Ascending aorta (tissue), 2 donors: ENCODE measurements at regions not wholly inside any gene's neighbourhood (a gene's known extent, or its start where the extent isn't known, plus 50 kb on each side); places are given as distances from the start of the nearest gene placed in this dataset.
"Not testable (repeated sequence)": the region's sequence is repeated elsewhere in the genome, so short reads cannot be mapped to it uniquely, and the experiment has no call there.

ENCODE experiments used
- DNase-seq, 2 donors: peaks; one replicate each; pipeline ENCODE4 v3.0.0-alpha.2; 2019; ENCODE audit warnings: low spot score in 2 of 2
- H3K27ac ChIP-seq, 2 donors: fragments of 200-600 bp; sonication (generic); one replicate each; pipeline ENCODE4 v1.5.1; 2016 to 2017; ENCODE audit warnings: mild to moderate bottlenecking in 1 of 2
- H3K27me3 ChIP-seq: fragments of 200-600 bp; sonication (generic); one replicate; pipeline ENCODE4 v1.5.1; 2017
- H3K36me3 ChIP-seq, 2 donors: fragments of 200-600 bp; sonication (generic); one replicate each; pipeline ENCODE4 v1.5.1; 2016
- H3K4me1 ChIP-seq, 2 donors: fragments of 200-600 bp; sonication (generic); one replicate each; pipeline ENCODE4 v1.5.1; 2016 to 2017; ENCODE audit warnings: mild to moderate bottlenecking in 1 of 2
- H3K4me3 ChIP-seq, 2 donors: fragments of 200-600 bp; sonication (generic); one replicate each; pipeline ENCODE4 v1.5.1; 2016 to 2017; ENCODE audit warnings: mild to moderate bottlenecking in 1 of 2
- H3K9me3 ChIP-seq, 2 donors: fragments of 200-600 bp; sonication (generic); one replicate each; pipeline ENCODE4 v1.5.1; 2016
- intact Hi-C: fragments of 100-400 bp; cut with DNase I; formaldehyde crosslinking; loops from one replicate; pipeline ENCODE4 v1.15.1; 2023
- TF ChIP-seq, protein P1 (sequence below), 3 experiments: fragments of 200-600 bp in 2 of 3; fragments of 450-650 bp in 1 of 3; sonication (generic) in 2 of 3; IDR thresholded peaks; one replicate each; pipeline ENCODE4 v1.5.1; 2016 to 2019; ENCODE audit warnings: antibody characterized with exemption in 3 of 3, mild to moderate bottlenecking in 1 of 3, moderate library complexity in 1 of 3

- DNase-seq: no peak
Observed at GRCh38 chr3:182424006-182424405, 369.3 kb upstream of the ATP11B start.

GRCh38 chr3:182425926-182426718 is 367.2 kb upstream of the ATP11B start:
- H3K36me3 ChIP-seq, H3K27me3 ChIP-seq, H3K9me3 ChIP-seq, H3K4me3 ChIP-seq, H3K27ac ChIP-seq, H3K4me1 ChIP-seq, DNase-seq, intact Hi-C loops: not testable (repeated sequence)

More at GRCh38 chr3:182424006-182424405, 369.3 kb upstream of the ATP11B start:
- Histone ChIP-seq H3K9me3 (no peaks in the 10 kb centered on the region), H3K4me3 (no peak overlapping the region), H3K36me3 (no peaks in the 10 kb centered on the region), H3K27ac (no peak overlapping the region), H3K4me1 (no peaks in the 10 kb centered on the region), H3K27me3 (no peaks in the 10 kb centered on the region)
- TF ChIP-seq, protein P1, sequence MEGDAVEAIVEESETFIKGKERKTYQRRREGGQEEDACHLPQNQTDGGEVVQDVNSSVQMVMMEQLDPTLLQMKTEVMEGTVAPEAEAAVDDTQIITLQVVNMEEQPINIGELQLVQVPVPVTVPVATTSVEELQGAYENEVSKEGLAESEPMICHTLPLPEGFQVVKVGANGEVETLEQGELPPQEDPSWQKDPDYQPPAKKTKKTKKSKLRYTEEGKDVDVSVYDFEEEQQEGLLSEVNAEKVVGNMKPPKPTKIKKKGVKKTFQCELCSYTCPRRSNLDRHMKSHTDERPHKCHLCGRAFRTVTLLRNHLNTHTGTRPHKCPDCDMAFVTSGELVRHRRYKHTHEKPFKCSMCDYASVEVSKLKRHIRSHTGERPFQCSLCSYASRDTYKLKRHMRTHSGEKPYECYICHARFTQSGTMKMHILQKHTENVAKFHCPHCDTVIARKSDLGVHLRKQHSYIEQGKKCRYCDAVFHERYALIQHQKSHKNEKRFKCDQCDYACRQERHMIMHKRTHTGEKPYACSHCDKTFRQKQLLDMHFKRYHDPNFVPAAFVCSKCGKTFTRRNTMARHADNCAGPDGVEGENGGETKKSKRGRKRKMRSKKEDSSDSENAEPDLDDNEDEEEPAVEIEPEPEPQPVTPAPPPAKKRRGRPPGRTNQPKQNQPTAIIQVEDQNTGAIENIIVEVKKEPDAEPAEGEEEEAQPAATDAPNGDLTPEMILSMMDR (IDR thresholded peaks at IDR 0.05): no peak
- intact Hi-C loops: no loop called here

- H3K27ac ChIP-seq, H3K27me3 ChIP-seq, DNase-seq, H3K4me3 ChIP-seq, H3K9me3 ChIP-seq, H3K4me1 ChIP-seq, H3K36me3 ChIP-seq, intact Hi-C loops: not testable (repeated sequence)
Observed at GRCh38 chr3:182431972-182432371, 361.3 kb upstream of the ATP11B start.

DNA sequence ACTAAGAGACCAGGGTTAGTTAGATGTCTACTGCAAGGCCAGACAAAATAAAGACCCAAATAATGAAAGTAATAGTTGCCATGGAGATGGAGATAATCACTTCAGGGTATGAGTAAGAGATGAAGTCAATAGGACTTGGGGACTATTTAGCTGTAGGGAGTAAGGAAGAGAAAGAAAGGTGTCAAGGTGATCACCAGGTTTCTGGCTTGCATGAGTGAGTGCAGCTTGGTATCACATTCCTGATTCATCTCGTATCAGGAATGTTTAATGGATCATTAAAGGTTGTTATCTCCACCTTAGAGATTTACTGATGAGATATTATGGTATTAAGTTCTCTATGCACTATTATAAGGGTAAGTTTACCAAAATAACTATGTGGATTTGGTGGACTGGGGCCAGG is 357.4 kb upstream of the ATP11B start:
- no peaks in the 10 kb centered on the region for H3K4me1 ChIP-seq
- no peaks in the 10 kb centered on the region for H3K9me3 ChIP-seq
- H3K27me3 ChIP-seq: no peaks in the 10 kb centered on the region
- DNase-seq: no peak
- intact Hi-C loops: no loop called here
- no peaks in the 10 kb centered on the region for H3K36me3 ChIP-seq
- no peak overlapping the region for H3K4me3 ChIP-seq
- TF ChIP-seq, protein P1 (IDR thresholded peaks at IDR 0.05): no peak
- no peak overlapping the region for H3K27ac ChIP-seq

GRCh38 chr3:182436547-182436946 is 356.8 kb upstream of the ATP11B start:
- Histone ChIP-seq H3K27ac (no peak overlapping the region), H3K4me1 (no peaks in the 10 kb centered on the region), H3K36me3 (no peaks in the 10 kb centered on the region), H3K27me3 (no peaks in the 10 kb centered on the region), H3K4me3 (no peak overlapping the region), H3K9me3 (no peaks in the 10 kb centered on the region)
- TF ChIP-seq, protein P1 (IDR thresholded peaks at IDR 0.05): no peak
- intact Hi-C loops: no loop called here
- DNase-seq: no peak

- H3K4me3 ChIP-seq: no peak overlapping the region
- TF ChIP-seq, protein P1 (IDR thresholded peaks at IDR 0.05): no peak
- H3K4me1 ChIP-seq: no peaks in the 10 kb centered on the region
- H3K27me3 ChIP-seq: no peaks in the 10 kb centered on the region
- no peak overlapping the region for H3K27ac ChIP-seq
- DNase-seq: no peak
- H3K9me3 ChIP-seq: no peaks in the 10 kb centered on the region
- H3K36me3 ChIP-seq: no peaks in the 10 kb centered on the region
- intact Hi-C loops: no loop called here
Observed at GRCh38 chr3:182438398-182438797, 354.9 kb upstream of the ATP11B start.

DNA sequence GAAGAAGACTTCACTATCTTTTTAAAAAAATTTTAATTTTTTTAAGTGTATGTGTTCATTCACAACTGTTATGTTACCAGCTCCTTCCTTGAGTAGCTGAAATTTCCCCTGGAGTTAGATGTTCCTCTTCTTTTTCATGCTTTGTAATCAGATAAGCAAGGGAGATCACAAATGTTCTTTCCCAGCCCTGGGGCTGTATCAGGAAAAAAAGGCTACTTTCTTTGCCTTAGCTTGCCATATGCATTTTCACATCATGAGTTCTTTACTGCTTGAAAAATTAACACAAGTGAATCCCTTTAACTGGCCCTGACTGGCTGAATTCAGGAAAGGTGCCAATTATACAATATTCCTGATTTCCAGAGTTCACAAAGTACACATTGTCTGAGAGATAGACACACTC is 353.2 kb upstream of the ATP11B start:
- H3K27me3 ChIP-seq: no peaks in the 10 kb centered on the region
- TF ChIP-seq, protein P1 (IDR thresholded peaks at IDR 0.05): no peak
- no peak overlapping the region for H3K27ac ChIP-seq
- intact Hi-C loops: no loop called here
- no peak for DNase-seq
- no peak overlapping the region for H3K4me3 ChIP-seq
- no peaks in the 10 kb centered on the region for H3K36me3 ChIP-seq
- no peaks in the 10 kb centered on the region for H3K4me1 ChIP-seq
- H3K9me3 ChIP-seq: no peaks in the 10 kb centered on the region
